ENCODE measurements at regions not wholly inside any gene's neighbourhood (a gene's known extent, or its start where the extent isn't known, plus 50 kb on each side); places are given as distances from the start of the nearest gene placed in this dataset.

- H3K79me2 ChIP-seq (ENCODE audit: low read length), result no peaks in the 10 kb centered on the region
- H3K4me3 ChIP-seq (ENCODE audit: low read length), result no peak overlapping the region
- no peaks in the 10 kb centered on the region for H3K27me3 ChIP-seq (ENCODE audit: low read depth, low read length)
- H3K27ac ChIP-seq (ENCODE audit: low read length), result no peak overlapping the region
- H3K9ac ChIP-seq (ENCODE audit: low read length), result no peak overlapping the region
- H3K9me3 ChIP-seq (ENCODE audit: insufficient read depth, low read length), result no peaks in the 10 kb centered on the region
- no peak overlapping the region for H3K4me2 ChIP-seq (ENCODE audit: low read length)
- H3K36me3 ChIP-seq (replicated peaks; ENCODE audit: low read depth, low read length), result no peaks in the 10 kb centered on the region
- TF ChIP-seq EZH2phosphoT487 (IDR thresholded peaks at IDR 0.05; ENCODE audit: low read depth), result no peak
- TF ChIP-seq, protein P1, sequence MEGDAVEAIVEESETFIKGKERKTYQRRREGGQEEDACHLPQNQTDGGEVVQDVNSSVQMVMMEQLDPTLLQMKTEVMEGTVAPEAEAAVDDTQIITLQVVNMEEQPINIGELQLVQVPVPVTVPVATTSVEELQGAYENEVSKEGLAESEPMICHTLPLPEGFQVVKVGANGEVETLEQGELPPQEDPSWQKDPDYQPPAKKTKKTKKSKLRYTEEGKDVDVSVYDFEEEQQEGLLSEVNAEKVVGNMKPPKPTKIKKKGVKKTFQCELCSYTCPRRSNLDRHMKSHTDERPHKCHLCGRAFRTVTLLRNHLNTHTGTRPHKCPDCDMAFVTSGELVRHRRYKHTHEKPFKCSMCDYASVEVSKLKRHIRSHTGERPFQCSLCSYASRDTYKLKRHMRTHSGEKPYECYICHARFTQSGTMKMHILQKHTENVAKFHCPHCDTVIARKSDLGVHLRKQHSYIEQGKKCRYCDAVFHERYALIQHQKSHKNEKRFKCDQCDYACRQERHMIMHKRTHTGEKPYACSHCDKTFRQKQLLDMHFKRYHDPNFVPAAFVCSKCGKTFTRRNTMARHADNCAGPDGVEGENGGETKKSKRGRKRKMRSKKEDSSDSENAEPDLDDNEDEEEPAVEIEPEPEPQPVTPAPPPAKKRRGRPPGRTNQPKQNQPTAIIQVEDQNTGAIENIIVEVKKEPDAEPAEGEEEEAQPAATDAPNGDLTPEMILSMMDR (IDR thresholded peaks at IDR 0.05; ENCODE audit: low read depth, low read length), result no peak
- H3K4me1 ChIP-seq (ENCODE audit: low read length), result peaks cover 3% of the 10 kb centered on the region
- H2AFZ ChIP-seq (ENCODE audit: low read depth, low read length), result no peak overlapping the region
- no peaks in the 10 kb centered on the region for H4K20me1 ChIP-seq (ENCODE audit: insufficient read depth, low read length)
These were observed 97.9 kb upstream of the DDIT4L start for GRCh38 chr4:100288161-100288560.

GRCh38 chr4:100287534-100287933 lies 97.3 kb upstream of the DDIT4L start:
- Histone ChIP-seq H3K4me1 (ENCODE audit: low read length) (no peaks in the 10 kb centered on the region), H3K36me3 (replicated peaks; ENCODE audit: low read depth, low read length) (no peaks in the 10 kb centered on the region), H3K4me2 (ENCODE audit: low read length) (no peak overlapping the region), H3K79me2 (ENCODE audit: low read length) (no peaks in the 10 kb centered on the region), H3K9me3 (ENCODE audit: insufficient read depth, low read length) (no peaks in the 10 kb centered on the region), H3K9ac (ENCODE audit: low read length) (no peak overlapping the region), H3K4me3 (ENCODE audit: low read length) (no peak overlapping the region), H3K27ac (ENCODE audit: low read length) (no peak overlapping the region), H2AFZ (ENCODE audit: low read depth, low read length) (no peak overlapping the region), H4K20me1 (ENCODE audit: insufficient read depth, low read length) (no peaks in the 10 kb centered on the region), H3K27me3 (ENCODE audit: low read depth, low read length) (no peaks in the 10 kb centered on the region)
- TF ChIP-seq, protein P1 (IDR thresholded peaks at IDR 0.05; ENCODE audit: low read depth, low read length), result no peak
- TF ChIP-seq EZH2phosphoT487 (IDR thresholded peaks at IDR 0.05; ENCODE audit: low read depth), result no peak

- Histone ChIP-seq H3K9ac (ENCODE audit: low read length) (no peak overlapping the region), H3K27ac (ENCODE audit: low read length) (no peak overlapping the region), H3K27me3 (ENCODE audit: low read depth, low read length) (no peaks in the 10 kb centered on the region), H4K20me1 (ENCODE audit: insufficient read depth, low read length) (no peaks in the 10 kb centered on the region), H3K79me2 (ENCODE audit: low read length) (no peaks in the 10 kb centered on the region), H2AFZ (ENCODE audit: low read depth, low read length) (no peak overlapping the region), H3K4me1 (ENCODE audit: low read length) (no peaks in the 10 kb centered on the region), H3K4me2 (ENCODE audit: low read length) (no peak overlapping the region), H3K4me3 (ENCODE audit: low read length) (no peak overlapping the region), H3K9me3 (ENCODE audit: insufficient read depth, low read length) (no peaks in the 10 kb centered on the region), H3K36me3 (replicated peaks; ENCODE audit: low read depth, low read length) (no peaks in the 10 kb centered on the region)
- TF ChIP-seq EZH2phosphoT487 (IDR thresholded peaks at IDR 0.05; ENCODE audit: low read depth), result no peak
- TF ChIP-seq, protein P1 (IDR thresholded peaks at IDR 0.05; ENCODE audit: low read depth, low read length), result no peak
These were observed 96.4 kb upstream of the DDIT4L start for GRCh38 chr4:100286636-100287035.

DNA sequence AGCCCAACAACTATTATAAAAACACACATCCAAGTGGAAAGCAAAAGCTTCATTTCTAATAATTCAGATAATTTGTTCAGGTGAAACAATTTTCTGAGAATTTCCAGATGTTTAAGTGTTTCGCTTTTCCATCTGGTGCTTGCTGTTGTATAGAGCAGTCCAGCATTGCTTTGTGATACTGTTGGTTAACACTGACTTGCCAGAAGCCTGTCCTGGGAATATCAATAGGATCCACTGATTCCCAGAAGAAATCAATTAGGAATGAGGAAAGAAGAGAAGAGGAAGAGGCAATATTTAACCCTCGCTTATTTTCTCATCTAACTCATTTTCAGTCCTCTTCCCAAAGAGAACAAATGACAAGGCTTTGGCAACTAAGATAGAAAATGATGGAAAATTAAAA lies 94.9 kb upstream of the DDIT4L start:
- Histone ChIP-seq H3K27me3 (ENCODE audit: low read depth, low read length) (no peaks in the 10 kb centered on the region), H2AFZ (ENCODE audit: low read depth, low read length) (no peak overlapping the region), H3K79me2 (ENCODE audit: low read length) (no peaks in the 10 kb centered on the region), H3K4me1 (ENCODE audit: low read length) (no peaks in the 10 kb centered on the region), H3K36me3 (replicated peaks; ENCODE audit: low read depth, low read length) (no peaks in the 10 kb centered on the region), H3K9me3 (ENCODE audit: insufficient read depth, low read length) (no peaks in the 10 kb centered on the region), H3K4me3 (ENCODE audit: low read length) (no peak overlapping the region), H4K20me1 (ENCODE audit: insufficient read depth, low read length) (no peaks in the 10 kb centered on the region), H3K27ac (ENCODE audit: low read length) (no peak overlapping the region), H3K9ac (ENCODE audit: low read length) (no peak overlapping the region), H3K4me2 (ENCODE audit: low read length) (no peak overlapping the region)
- TF ChIP-seq, protein P1 (IDR thresholded peaks at IDR 0.05; ENCODE audit: low read depth, low read length), result no peak
- TF ChIP-seq EZH2phosphoT487 (IDR thresholded peaks at IDR 0.05; ENCODE audit: low read depth), result no peak

Data from OCI-LY3 (cell line).